NT2/D1 (cell line): ENCODE measurements at regions not wholly inside any gene's neighbourhood (a gene's known extent, or its start where the extent isn't known, plus 50 kb on each side); places are given as distances from the start of the nearest gene placed in this dataset.

Experiments used
- YY1 ChIP-seq: IDR thresholded peaks from 2 replicates; pipeline ENCODE4 v1.6.1; 2011; ENCODE audit not compliant: insufficient read length, insufficient read depth
- ZNF274 ChIP-seq: IDR thresholded peaks from 2 replicates; pipeline ENCODE4 v1.6.1; 2011; ENCODE audit warnings: mild to moderate bottlenecking, low read depth, low read length

DNA sequence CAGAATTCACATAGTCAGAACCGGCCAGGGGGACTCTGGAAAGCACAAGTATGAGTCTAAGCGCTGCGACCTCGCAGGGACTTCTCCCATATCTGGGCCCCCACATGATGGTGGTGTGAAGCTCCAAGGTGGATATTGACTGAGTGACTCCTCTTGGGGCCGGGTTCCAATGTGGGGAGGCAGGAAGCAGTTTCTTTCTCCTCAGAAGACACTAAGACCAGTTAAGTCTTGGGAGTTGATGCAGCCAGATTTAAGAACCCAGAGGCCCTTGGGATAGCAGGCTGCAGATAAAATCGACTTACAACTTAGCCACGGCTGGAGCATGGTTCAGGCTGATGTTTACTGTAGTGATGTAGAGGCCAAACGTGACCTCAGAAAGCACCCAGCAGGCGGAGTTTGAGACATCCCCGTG is 55.4 kb upstream of the KLF13 start:
- TF ChIP-seq ZNF274 (no peak), YY1 (no peak)
